GM18507 (cell line): ENCODE measurements at regions not wholly inside any gene's neighbourhood (a gene's known extent, or its start where the extent isn't known, plus 50 kb on each side); places are given as distances from the start of the nearest gene placed in this dataset.

Source experiments
- DNase-seq: peaks from one replicate; pipeline ENCODE4 v3.0.0; 2011; ENCODE audit warnings: low read depth; ENCODE audit not compliant: insufficient read length; ENCODE audit errors: extremely low spot score
- FAIRE-seq: peaks from 2 replicates; lab custom pipeline; 2011; peaks lifted over from hg19 to GRCh38; lab: Jason Lieb, UNC

- DNase-seq (no peak), FAIRE-seq (no peak)
Measured at GRCh38 chr2:173772205-173772604, 193.0 kb downstream of the SP3 start.

- DNase-seq (no peak), FAIRE-seq (no peak)
Measured at GRCh38 chr2:173773076-173773475, 192.1 kb downstream of the SP3 start.

- FAIRE-seq (no peak), DNase-seq (no peak)
Measured at GRCh38 chr2:173775440-173775839, 189.7 kb downstream of the SP3 start.

GRCh38 chr2:173782681-173783080 is 182.5 kb downstream of the SP3 start:
- no peak for DNase-seq
- FAIRE-seq = no peak

- DNase-seq (no peak), FAIRE-seq (no peak)
Measured at GRCh38 chr2:173783382-173783781, 181.8 kb downstream of the SP3 start.

DNA sequence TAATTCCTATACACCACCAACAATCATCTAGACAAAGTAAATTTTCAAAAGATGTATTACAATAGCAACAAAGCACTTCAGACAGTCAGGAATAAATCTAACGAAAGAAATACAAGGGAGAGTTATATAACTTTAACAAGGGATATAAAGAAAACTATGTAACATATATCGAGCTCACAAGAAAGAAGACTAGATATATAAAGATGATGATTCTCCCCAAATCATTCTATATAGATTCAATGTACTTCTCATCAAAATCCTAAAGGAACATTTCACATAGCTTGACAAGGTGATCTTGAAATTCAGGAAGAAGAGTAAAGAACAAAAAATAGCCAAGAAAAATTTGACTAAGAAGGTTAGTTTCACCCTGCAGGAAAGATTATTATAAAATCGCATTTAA is 179.4 kb downstream of the SP3 start:
- DNase-seq = no peak
- no peak for FAIRE-seq

- DNase-seq = no peak
- no peak for FAIRE-seq
Measured at GRCh38 chr2:173791502-173791901, 173.7 kb downstream of the SP3 start.

DNA sequence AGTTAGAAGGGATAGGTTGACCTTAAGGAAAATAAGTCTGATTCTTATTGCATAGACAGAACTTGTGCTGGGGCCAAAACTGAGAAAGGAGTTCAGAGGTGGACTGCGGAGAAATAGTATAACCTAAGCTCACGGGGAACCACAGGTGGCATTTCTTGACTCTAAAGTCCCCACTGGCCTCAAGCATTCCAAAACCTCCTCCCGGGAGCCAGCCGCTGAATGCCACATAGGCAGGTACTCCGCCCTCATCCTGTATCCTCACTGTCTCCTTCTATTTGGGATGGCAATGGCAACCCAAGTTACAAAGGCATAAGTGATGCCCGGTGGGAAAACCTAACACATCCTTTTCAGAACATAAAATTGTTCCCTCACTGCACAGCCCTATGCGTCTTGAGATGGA is 173.0 kb downstream of the SP3 start:
- no peak for DNase-seq
- FAIRE-seq = no peak

DNA sequence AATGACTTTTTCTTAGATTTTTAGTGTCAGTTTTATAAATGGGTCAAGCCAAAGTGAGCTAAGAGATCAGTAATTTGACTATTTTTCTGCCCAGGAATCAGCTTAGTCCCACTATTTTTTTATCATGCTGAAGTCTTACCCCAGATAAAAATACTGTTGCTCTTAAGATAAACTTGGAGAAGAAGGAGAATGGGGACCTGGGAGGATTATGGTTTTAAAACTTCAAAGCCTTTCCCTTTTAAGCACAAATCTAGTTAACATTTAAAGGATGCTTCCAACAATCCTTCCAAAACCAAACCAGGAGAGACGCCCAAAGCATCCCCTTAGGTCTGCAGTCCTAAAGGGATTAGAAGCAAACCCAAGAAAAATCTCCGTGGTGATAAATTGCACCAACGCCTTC is 172.4 kb downstream of the SP3 start:
- no peak for FAIRE-seq
- no peak for DNase-seq

GRCh38 chr2:173793709-173794565 is 171.2 kb downstream of the SP3 start:
- DNase-seq (no peak), FAIRE-seq (no peak)

GRCh38 chr2:173797586-173798263 is 167.4 kb downstream of the SP3 start:
- FAIRE-seq = no peak
- DNase-seq = no peak

- FAIRE-seq = no peak
- DNase-seq = no peak
Measured at GRCh38 chr2:173802518-173802917, 162.7 kb downstream of the SP3 start.

- FAIRE-seq (no peak), DNase-seq (no peak)
Measured at GRCh38 chr2:173803449-173803848, 161.7 kb downstream of the SP3 start.

DNA sequence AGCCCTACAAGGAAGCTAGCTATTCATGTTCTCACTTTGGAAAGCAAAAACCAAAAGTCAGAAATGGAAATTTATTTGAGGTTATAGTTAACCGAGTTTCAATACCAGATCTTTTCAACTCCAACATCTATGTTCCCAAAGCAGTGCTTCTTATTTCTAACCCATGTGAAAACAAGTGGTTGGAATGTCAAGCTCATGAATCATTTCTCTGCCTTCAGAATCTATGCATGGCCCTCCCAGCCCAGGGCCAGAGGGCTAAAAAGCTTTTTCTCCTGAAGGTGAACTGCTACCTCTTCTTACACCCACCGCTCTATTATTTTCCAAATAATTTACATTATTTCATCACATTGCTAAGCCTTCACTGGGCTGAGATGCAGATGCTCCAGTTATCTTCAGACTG is 158.4 kb downstream of the SP3 start:
- FAIRE-seq = no peak
- DNase-seq = no peak

DNA sequence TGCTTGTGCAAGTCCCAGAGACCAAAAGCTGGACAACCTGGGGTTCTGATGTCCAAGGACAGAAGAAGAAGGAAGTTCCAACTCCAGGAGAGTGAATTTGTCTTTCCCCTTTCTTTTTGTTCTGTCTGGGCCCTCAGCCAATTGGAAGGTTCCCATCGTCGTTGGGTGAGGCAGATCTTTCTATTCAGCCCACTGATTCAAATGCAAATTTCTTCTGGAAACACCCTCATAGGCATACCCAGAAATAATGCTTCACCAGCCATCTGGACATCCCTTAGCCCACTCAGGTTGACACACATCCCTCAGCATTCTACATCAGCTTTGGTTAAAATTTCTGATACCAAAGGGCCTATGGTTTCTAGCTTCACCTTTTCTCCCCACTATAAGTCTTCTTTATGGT is 156.5 kb downstream of the SP3 start:
- no peak for FAIRE-seq
- no peak for DNase-seq

DNA sequence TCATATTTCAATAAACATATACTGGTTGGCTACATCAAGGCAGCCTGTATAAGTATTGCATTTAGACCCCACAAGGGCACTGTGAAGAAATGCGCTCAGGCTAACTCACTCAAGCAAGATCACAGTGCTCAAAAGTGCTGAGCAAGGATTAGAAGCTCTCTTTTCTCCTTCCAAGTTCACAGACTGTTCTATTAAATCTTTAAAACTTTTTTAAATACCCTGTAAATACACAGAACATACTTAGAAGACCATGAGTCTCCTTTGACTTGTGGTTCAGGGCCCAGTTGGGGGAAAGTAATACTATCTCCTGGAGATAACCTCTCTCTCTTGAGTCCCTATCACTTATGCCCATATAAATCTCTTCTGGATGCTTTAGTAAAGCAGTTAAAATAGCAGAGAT is 152.9 kb downstream of the SP3 start:
- DNase-seq (no peak), FAIRE-seq (no peak)

- no peak for DNase-seq
- FAIRE-seq = no peak
Measured at GRCh38 chr2:173814306-173814705, 150.9 kb downstream of the SP3 start.

DNA sequence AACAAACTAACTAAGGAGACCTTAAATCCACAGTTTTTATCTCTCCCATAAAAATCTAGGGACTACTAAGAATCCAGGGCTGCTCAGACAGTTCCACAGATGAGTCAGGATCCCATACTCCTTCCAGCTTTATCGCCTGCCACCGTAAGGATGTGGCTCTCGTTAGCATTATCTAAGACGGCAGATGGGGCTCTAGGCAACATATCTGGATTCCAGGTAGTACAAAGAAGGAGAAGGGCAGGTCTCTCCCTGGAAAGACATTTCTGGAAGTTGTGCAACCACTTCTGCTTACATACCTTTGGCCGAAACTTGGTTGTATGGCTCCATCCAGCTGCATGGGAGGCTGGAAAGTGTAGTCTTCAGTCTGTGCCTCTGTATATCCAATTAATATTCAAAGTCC is 149.4 kb downstream of the SP3 start:
- DNase-seq (no peak), FAIRE-seq (no peak)

DNA sequence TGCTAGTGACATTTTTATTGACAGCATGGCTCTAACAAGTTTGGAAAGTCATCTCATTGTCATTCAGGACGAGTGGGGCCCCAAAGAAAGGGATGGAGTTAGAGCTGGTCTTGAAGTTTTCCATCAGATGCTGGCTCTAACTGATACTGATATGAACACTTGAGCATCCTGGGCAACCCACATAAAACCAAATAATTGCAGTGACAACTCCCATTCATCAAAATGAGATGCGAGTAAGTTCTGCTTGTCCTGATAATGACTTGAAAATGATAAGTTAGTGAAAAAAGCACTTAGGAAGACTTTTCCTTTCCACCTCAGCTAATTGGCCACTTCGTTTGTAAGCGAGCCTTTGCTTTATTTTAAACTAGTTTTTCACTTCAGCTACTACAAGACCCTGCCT is 147.6 kb downstream of the SP3 start:
- DNase-seq = no peak
- no peak for FAIRE-seq

GRCh38 chr2:173818285-173818684 is 146.9 kb downstream of the SP3 start:
- no peak for DNase-seq
- FAIRE-seq = no peak

GRCh38 chr2:173819852-173820251 is 145.3 kb downstream of the SP3 start:
- FAIRE-seq (no peak), DNase-seq (no peak)
